B cell (primary cell): ENCODE measurements at regions not wholly inside any gene's neighbourhood (a gene's known extent, or its start where the extent isn't known, plus 50 kb on each side); places are given as distances from the start of the nearest gene placed in this dataset.
"Not testable (repeated sequence)": the region's sequence is repeated elsewhere in the genome, so short reads cannot be mapped to it uniquely, and the experiment has no call there.

Experiments
- ATAC-seq: fragments of 200-7000 bp; cut with Tn5 transposase; one replicate; pipeline ENCODE4 v1.10.0; 2021; ENCODE audit warnings: low read depth, mild to moderate bottlenecking, moderate number of reproducible peaks, moderate library complexity
- CTCF ChIA-PET: fragments of 350-600 bp; sonication (Branson Sonifier 250); formaldehyde crosslinking; loops from one replicate; lab custom pipeline; 2021; ENCODE audit warnings: antibody characterized with exemption, inconsistent platforms; lab: Charles Lee
- POLR2A ChIA-PET: fragments of 350-600 bp; sonication (Branson Sonifier 250); formaldehyde crosslinking; loops from one replicate; lab custom pipeline; 2021; ENCODE audit warnings: antibody characterized with exemption; lab: Charles Lee
- DNase-seq: peaks from one replicate; pipeline ENCODE4 v3.0.0; 2013
- H2AFZ ChIP-seq: 2 replicates; pipeline ENCODE4 v1.6.1; 2012; ENCODE audit warnings: mild to moderate bottlenecking, low read depth, low read length; ENCODE audit not compliant: insufficient read depth, poor library complexity, severe bottlenecking
- H3K27ac ChIP-seq, 2 donors: 1 replicate in 1 of 2; 2 replicates in 1 of 2; pipeline ENCODE4 v1.5.1; 2012 to 2013; ENCODE audit warnings: low read length in 2 of 2, mild to moderate bottlenecking in 2 of 2, moderate library complexity in 1 of 2
- H3K27me3 ChIP-seq, 4 experiments: fragments of 200-600 bp in 1 of 4; sonication (generic) in 1 of 4; replicated peaks in 1 of 4; 1 replicate in 2 of 4; 2 replicates in 2 of 4; pipeline versions ENCODE4 v1.6.1 to v1.7.0; 2013 to 2016; ENCODE audit warnings: low read length in 3 of 4, mild to moderate bottlenecking in 2 of 4, mixed read lengths in 1 of 4, moderate library complexity in 1 of 4; ENCODE audit not compliant: insufficient read depth in 4 of 4, control insufficient read depth in 3 of 4; ENCODE audit errors: control extremely low read depth in 1 of 4
- H3K36me3 ChIP-seq, 2 experiments: replicated peaks in 1 of 2; 1 replicate in 1 of 2; 2 replicates in 1 of 2; pipeline versions ENCODE4 v1.6.1 to v1.7.1; 2013; ENCODE audit warnings: low read length in 1 of 2; ENCODE audit not compliant: insufficient read depth in 2 of 2, control insufficient read depth in 1 of 2; ENCODE audit errors: control extremely low read depth in 1 of 2, extremely low read depth in 1 of 2
- H3K4me1 ChIP-seq, 2 donors: fragments of 200-600 bp in 1 of 2; sonication (generic) in 1 of 2; 1 replicate in 1 of 2; 2 replicates in 1 of 2; pipeline versions ENCODE4 v1.5.1 to v1.6.1; 2013 to 2017; ENCODE audit warnings: low read length in 2 of 2; ENCODE audit not compliant: control insufficient read depth in 2 of 2, insufficient read depth in 2 of 2
- H3K4me2 ChIP-seq: replicated peaks from 2 replicates; pipeline ENCODE3; 2012; ENCODE audit warnings: mild to moderate bottlenecking, low read depth, low read length; ENCODE audit not compliant: poor library complexity, severe bottlenecking
- H3K4me3 ChIP-seq, 5 experiments: fragments of 200-600 bp in 1 of 5; sonication (generic) in 1 of 5; 1 replicate in 3 of 5; 2 replicates in 2 of 5; pipeline versions ENCODE4 v1.5.1 to v1.7.0; 2011 to 2016; ENCODE audit warnings: low read length in 4 of 5, mild to moderate bottlenecking in 4 of 5, low read depth in 2 of 5, control low read depth in 1 of 5, moderate library complexity in 1 of 5; ENCODE audit not compliant: insufficient read depth in 1 of 5; ENCODE audit errors: control extremely low read depth in 1 of 5, extremely low read depth in 1 of 5
- H3K79me2 ChIP-seq: fragments of 200-600 bp; sonication (generic); one replicate; pipeline ENCODE4 v1.6.0; 2016; ENCODE audit warnings: low read length; ENCODE audit not compliant: control insufficient read depth, insufficient read depth
- H3K9ac ChIP-seq: fragments of 200-600 bp; sonication (generic); 2 replicates; pipeline ENCODE4 v1.6.1; 2017; ENCODE audit warnings: mild to moderate bottlenecking, low read length, moderate library complexity
- H3K9me3 ChIP-seq, 3 donors: one replicate each; pipeline versions ENCODE4 v1.6.1 to v1.7.1; 2013; ENCODE audit warnings: low read length in 2 of 3; ENCODE audit not compliant: control insufficient read depth in 2 of 3, insufficient read depth in 1 of 3; ENCODE audit errors: control extremely low read depth in 1 of 3
- H4K20me1 ChIP-seq: 2 replicates; pipeline ENCODE4 v1.6.0; 2012; ENCODE audit warnings: mild to moderate bottlenecking, low read length; ENCODE audit not compliant: insufficient read depth, control insufficient read depth, poor library complexity, severe bottlenecking
- H3K27ac Mint-ChIP-seq: one replicate; pipeline ENCODE4 v1.8.0; 2021; ENCODE audit warnings: mixed read lengths
- H3K27me3 Mint-ChIP-seq: one replicate; pipeline ENCODE4 v1.8.0; 2021; ENCODE audit warnings: mixed read lengths
- H3K4me1 Mint-ChIP-seq: one replicate; pipeline ENCODE4 v1.8.0; 2021; ENCODE audit warnings: mixed read lengths
- H3K4me3 Mint-ChIP-seq: one replicate; pipeline ENCODE4 v1.8.0; 2021; ENCODE audit warnings: mixed read lengths
- H3K9me3 Mint-ChIP-seq: one replicate; pipeline ENCODE4 v1.8.0; 2022; ENCODE audit warnings: mixed read lengths; ENCODE audit not compliant: insufficient read depth
- WGBS: methylation state at CpG from one replicate; pipeline ENCODE4 v1.1.5; 2013; ENCODE audit warnings: missing lambda C conversion rate; ENCODE audit not compliant: insufficient coverage; 5-methylcytosine and 5-hydroxymethylcytosine counted together
- intact Hi-C: fragments of 100-400 bp; cut with micrococcal nuclease; formaldehyde crosslinking; loops from one replicate; pipeline ENCODE4 v1.10.0; 2022

GRCh38 chr12:8351073-8351472, 104.7 kb upstream of the CLEC6A start:
- POLR2A ChIA-PET, H3K4me3 ChIP-seq, DNase-seq, H3K4me3 Mint-ChIP-seq, ATAC-seq, H3K27ac ChIP-seq, CTCF ChIA-PET, H3K4me1 Mint-ChIP-seq, H3K9me3 Mint-ChIP-seq, H3K27me3 ChIP-seq, H3K4me2 ChIP-seq, H3K4me1 ChIP-seq, H3K79me2 ChIP-seq, H3K27ac Mint-ChIP-seq, H3K9ac ChIP-seq, H3K27me3 Mint-ChIP-seq, H4K20me1 ChIP-seq, H2AFZ ChIP-seq, H3K36me3 ChIP-seq, H3K9me3 ChIP-seq, intact Hi-C loops: not testable (repeated sequence)
- 83% methylated on average over 1 of the region's 3 CpGs for WGBS

GRCh38 chr12:8354741-8355140, 101.0 kb upstream of the CLEC6A start:
- H3K27ac Mint-ChIP-seq, H3K4me1 ChIP-seq, H2AFZ ChIP-seq, H4K20me1 ChIP-seq, H3K9me3 ChIP-seq, H3K27ac ChIP-seq, H3K4me1 Mint-ChIP-seq, H3K36me3 ChIP-seq, DNase-seq, H3K79me2 ChIP-seq, H3K9ac ChIP-seq, ATAC-seq, H3K9me3 Mint-ChIP-seq, CTCF ChIA-PET, intact Hi-C loops, H3K4me3 Mint-ChIP-seq, H3K4me3 ChIP-seq, POLR2A ChIA-PET, H3K27me3 ChIP-seq, H3K4me2 ChIP-seq: not testable (repeated sequence)
- WGBS: no CpG with 5 or more reads among the region's 1 CpG
- peaks cover 14% of the 10 kb centered on the region for H3K27me3 Mint-ChIP-seq

- ATAC-seq, CTCF ChIA-PET, H3K4me3 Mint-ChIP-seq, H4K20me1 ChIP-seq, H3K4me2 ChIP-seq, POLR2A ChIA-PET, H3K9me3 ChIP-seq, H3K9me3 Mint-ChIP-seq, H3K36me3 ChIP-seq, H3K4me3 ChIP-seq, H3K4me1 ChIP-seq, H3K4me1 Mint-ChIP-seq, H3K27me3 ChIP-seq, DNase-seq, intact Hi-C loops, H3K27ac Mint-ChIP-seq, H3K9ac ChIP-seq, H3K27ac ChIP-seq, H3K79me2 ChIP-seq, H2AFZ ChIP-seq: not testable (repeated sequence)
- peaks cover 14% of the 10 kb centered on the region for H3K27me3 Mint-ChIP-seq
- WGBS: 27% methylated on average over 3 of the region's 4 CpGs
These were observed 100.2 kb upstream of the CLEC6A start for GRCh38 chr12:8355531-8355930.

- DNase-seq, H3K4me1 ChIP-seq, H3K27me3 Mint-ChIP-seq, H3K27me3 ChIP-seq, intact Hi-C loops, POLR2A ChIA-PET, H3K27ac ChIP-seq, H3K4me3 ChIP-seq, H3K4me2 ChIP-seq, ATAC-seq, H3K9me3 ChIP-seq, H3K36me3 ChIP-seq, H4K20me1 ChIP-seq, CTCF ChIA-PET, H3K4me1 Mint-ChIP-seq, H3K9ac ChIP-seq, H3K4me3 Mint-ChIP-seq, H3K9me3 Mint-ChIP-seq, H2AFZ ChIP-seq, H3K79me2 ChIP-seq, H3K27ac Mint-ChIP-seq: not testable (repeated sequence)
- no CpG with 5 or more reads among the region's 5 CpGs for WGBS
These were observed 82.0 kb upstream of the CLEC6A start for GRCh38 chr12:8373744-8374143.
